GM12878 (cell line): ENCODE measurements at regions not wholly inside any gene's neighbourhood (a gene's known extent, or its start where the extent isn't known, plus 50 kb on each side); places are given as distances from the start of the nearest gene placed in this dataset.

Experiments
- CTCF ChIP-seq, 3 experiments: IDR thresholded peaks in 2 of 3; conservative IDR thresholded peaks in 1 of 3; 2 replicates each; pipeline ENCODE4 v1.5.1; 2011; ENCODE audit warnings: low read depth in 3 of 3, low read length in 3 of 3, mild to moderate bottlenecking in 3 of 3, control low read depth in 2 of 3, moderate library complexity in 2 of 3, inconsistent platforms in 1 of 3, mixed read lengths in 1 of 3; ENCODE audit not compliant: control insufficient read depth in 2 of 3, insufficient read depth in 1 of 3; ENCODE audit errors: extremely low read depth in 1 of 3
- EZH2 ChIP-seq: IDR thresholded peaks from 2 replicates; pipeline ENCODE4 v1.6.1; 2012; ENCODE audit warnings: low read depth, mild to moderate bottlenecking, control low read depth, inconsistent platforms, low read length, borderline replicate concordance; ENCODE audit not compliant: control insufficient read depth
- MAX ChIP-seq: IDR thresholded peaks from 2 replicates; pipeline ENCODE4 v1.6.1; 2012; ENCODE audit warnings: low read depth, low read length, improper control_type of control experiment
- POLR2A ChIP-seq: IDR thresholded peaks from 2 replicates; pipeline ENCODE4 v1.6.1; 2011; ENCODE audit warnings: low read depth, mild to moderate bottlenecking, low read length
- RCOR1 ChIP-seq: conservative IDR thresholded peaks from 2 replicates; pipeline ENCODE4 v1.6.1; 2012; ENCODE audit warnings: low read depth, low read length, improper control_type of control experiment
- SIX5 ChIP-seq: IDR thresholded peaks from 2 replicates; pipeline ENCODE4 v1.6.1; 2011; ENCODE audit warnings: mild to moderate bottlenecking, low read depth, low read length, moderate library complexity; ENCODE audit not compliant: severe bottlenecking
- SMARCA5 ChIP-seq: fragments of 450-650 bp; IDR thresholded peaks from 2 replicates; pipeline ENCODE4 v1.6.1; 2017; ENCODE audit warnings: mild to moderate bottlenecking
- TAF1 ChIP-seq: IDR thresholded peaks from 2 replicates; pipeline ENCODE4 v1.6.1; 2011; ENCODE audit warnings: mild to moderate bottlenecking, low read depth, low read length, borderline replicate concordance
- ZNF217 ChIP-seq: fragments of 450-650 bp; IDR thresholded peaks from 2 replicates; pipeline ENCODE4 v1.6.1; 2017; ENCODE audit warnings: antibody characterized with exemption, mild to moderate bottlenecking
- TF ChIP-seq, protein P1 (sequence below): fragments of 450-650 bp; IDR thresholded peaks from 2 replicates; pipeline ENCODE4 v1.6.1; 2017; ENCODE audit warnings: mild to moderate bottlenecking, moderate library complexity

DNA sequence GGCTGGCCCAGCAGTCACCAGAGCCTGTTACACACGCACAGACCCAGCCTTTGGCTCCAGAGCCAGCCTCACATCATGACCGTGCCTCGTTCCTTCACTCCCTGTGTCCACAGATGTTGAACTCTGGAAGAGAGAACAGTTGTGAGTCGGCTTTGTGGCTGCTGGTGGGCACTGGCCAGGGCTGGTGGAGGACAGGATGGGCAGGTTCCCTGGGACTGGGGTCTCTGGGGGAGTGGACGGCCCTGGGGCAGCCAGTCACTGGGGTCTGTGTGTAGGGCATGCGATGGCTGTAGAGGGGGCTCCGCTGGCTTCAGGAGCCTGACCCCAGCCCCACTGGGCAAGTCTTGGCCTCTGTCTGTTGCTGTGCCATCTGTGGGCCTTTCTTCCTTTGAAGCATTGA is 1070.1 kb downstream of the BRD1 start:
- TF ChIP-seq POLR2A (no peak), CTCF (IDR thresholded peaks at IDR 0.05 in 2 of 3, conservative IDR thresholded peaks at IDR 0.05 in 1 of 3; ENCODE audit: control insufficient read depth in 2 of 3, extremely low read depth in 1 of 3, insufficient read depth in 1 of 3, low read depth in 3 of 3, low read length in 3 of 3) (no peak), RCOR1 (no peak), MAX (no peak), ZNF217 (no peak), EZH2 (no peak), SIX5 (no peak), TAF1 (no peak), SMARCA5 (no peak)
- TF ChIP-seq, protein P1, sequence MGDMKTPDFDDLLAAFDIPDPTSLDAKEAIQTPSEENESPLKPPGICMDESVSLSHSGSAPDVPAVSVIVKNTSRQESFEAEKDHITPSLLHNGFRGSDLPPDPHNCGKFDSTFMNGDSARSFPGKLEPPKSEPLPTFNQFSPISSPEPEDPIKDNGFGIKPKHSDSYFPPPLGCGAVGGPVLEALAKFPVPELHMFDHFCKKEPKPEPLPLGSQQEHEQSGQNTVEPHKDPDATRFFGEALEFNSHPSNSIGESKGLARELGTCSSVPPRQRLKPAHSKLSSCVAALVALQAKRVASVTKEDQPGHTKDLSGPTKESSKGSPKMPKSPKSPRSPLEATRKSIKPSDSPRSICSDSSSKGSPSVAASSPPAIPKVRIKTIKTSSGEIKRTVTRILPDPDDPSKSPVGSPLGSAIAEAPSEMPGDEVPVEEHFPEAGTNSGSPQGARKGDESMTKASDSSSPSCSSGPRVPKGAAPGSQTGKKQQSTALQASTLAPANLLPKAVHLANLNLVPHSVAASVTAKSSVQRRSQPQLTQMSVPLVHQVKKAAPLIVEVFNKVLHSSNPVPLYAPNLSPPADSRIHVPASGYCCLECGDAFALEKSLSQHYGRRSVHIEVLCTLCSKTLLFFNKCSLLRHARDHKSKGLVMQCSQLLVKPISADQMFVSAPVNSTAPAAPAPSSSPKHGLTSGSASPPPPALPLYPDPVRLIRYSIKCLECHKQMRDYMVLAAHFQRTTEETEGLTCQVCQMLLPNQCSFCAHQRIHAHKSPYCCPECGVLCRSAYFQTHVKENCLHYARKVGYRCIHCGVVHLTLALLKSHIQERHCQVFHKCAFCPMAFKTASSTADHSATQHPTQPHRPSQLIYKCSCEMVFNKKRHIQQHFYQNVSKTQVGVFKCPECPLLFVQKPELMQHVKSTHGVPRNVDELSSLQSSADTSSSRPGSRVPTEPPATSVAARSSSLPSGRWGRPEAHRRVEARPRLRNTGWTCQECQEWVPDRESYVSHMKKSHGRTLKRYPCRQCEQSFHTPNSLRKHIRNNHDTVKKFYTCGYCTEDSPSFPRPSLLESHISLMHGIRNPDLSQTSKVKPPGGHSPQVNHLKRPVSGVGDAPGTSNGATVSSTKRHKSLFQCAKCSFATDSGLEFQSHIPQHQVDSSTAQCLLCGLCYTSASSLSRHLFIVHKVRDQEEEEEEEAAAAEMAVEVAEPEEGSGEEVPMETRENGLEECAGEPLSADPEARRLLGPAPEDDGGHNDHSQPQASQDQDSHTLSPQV, result no peak
